SK-N-MC (cell line): ENCODE measurements at regions not wholly inside any gene's neighbourhood (a gene's known extent, or its start where the extent isn't known, plus 50 kb on each side); places are given as distances from the start of the nearest gene placed in this dataset.

Experiments
- DNase-seq: peaks from one replicate; pipeline ENCODE4 v3.0.0-alpha.2; 2011; ENCODE audit warnings: low read depth, low spot score
- H3K27ac ChIP-seq: fragments of 200-600 bp; sonication (generic); 2 replicates; pipeline ENCODE4 v1.5.1; 2016; ENCODE audit warnings: mixed run types
- H3K36me3 ChIP-seq: fragments of 200-600 bp; sonication (generic); 2 replicates; pipeline ENCODE4 v1.6.1; 2017; ENCODE audit warnings: antibody characterized with exemption, low read length, mixed read lengths; ENCODE audit not compliant: insufficient read depth
- H3K4me3 ChIP-seq: fragments of 200-600 bp; sonication (generic); 2 replicates; pipeline ENCODE4 v1.5.1; 2016
- H3K9ac ChIP-seq: fragments of 200-600 bp; sonication (generic); 2 replicates; pipeline ENCODE4 v1.8.0; 2017; ENCODE audit warnings: mixed run types, mixed read lengths; ENCODE audit not compliant: insufficient read length
- H3K9me3 ChIP-seq: fragments of 200-600 bp; sonication (generic); 2 replicates; pipeline ENCODE4 v1.6.1; 2017; ENCODE audit warnings: low read depth, mild to moderate bottlenecking, antibody characterized with exemption, low read length, moderate library complexity, mixed read lengths
- EZH2 ChIP-seq: fragments of 200-600 bp; sonication (generic); IDR thresholded peaks from one replicate; pipeline ENCODE4 v1.6.1; 2017; ENCODE audit warnings: antibody characterized with exemption
- FOXP2 ChIP-seq: optimal IDR thresholded peaks from 2 replicates; pipeline ENCODE3; 2011; ENCODE audit warnings: mild to moderate bottlenecking, moderate library complexity; ENCODE audit not compliant: insufficient read depth; ENCODE audit errors: extremely low read length, control extremely low read depth
- POLR2AphosphoS5 ChIP-seq: IDR thresholded peaks from 2 replicates; pipeline ENCODE4 v1.6.1; 2012; ENCODE audit warnings: mild to moderate bottlenecking, low read depth, low read length, borderline replicate concordance

DNA sequence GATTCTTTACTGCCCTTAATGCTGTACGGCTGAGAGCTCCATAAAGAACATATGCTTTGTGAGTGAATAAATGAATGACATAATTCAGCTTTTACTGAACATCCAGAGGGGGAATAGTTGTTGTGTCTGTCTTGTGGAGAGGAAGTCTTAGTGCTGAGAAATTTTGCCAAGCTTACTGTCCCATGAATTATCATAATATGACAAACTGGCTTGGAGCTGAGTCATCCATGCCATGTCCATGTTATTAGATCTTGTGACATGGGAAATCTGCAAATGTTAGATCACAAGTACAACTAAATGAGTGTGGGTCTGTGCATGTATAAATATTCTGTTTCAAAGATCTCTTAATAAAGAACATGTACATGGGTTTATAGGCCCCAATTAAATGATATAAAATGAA lies 350.4 kb downstream of the BMP4 start:
- H3K9ac ChIP-seq, result no peak overlapping the region
- H3K36me3 ChIP-seq, result no peaks in the 10 kb centered on the region
- H3K4me3 ChIP-seq, result no peak overlapping the region
- H3K9me3 ChIP-seq, result no peaks in the 10 kb centered on the region
- no peak for TF ChIP-seq EZH2
- H3K27ac ChIP-seq, result no peak overlapping the region
- DNase-seq, result no peak

DNA sequence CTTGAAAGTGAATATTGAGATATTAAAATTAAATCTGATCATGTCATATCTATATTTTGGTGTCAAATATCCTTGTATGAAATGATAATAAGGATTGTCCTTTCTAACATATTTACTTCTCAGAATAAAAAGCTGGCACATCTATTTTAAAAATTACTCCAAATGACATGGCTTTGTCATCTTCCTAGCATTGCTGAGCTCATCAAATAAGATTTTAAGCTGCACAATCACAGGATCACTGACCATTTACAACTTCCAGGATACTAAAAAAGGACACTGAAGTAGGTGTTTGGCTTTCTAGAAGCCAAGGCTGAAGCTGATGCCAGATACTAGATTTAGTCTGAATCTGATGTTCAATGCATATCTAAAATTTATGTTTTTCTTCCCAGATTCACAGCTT lies 351.1 kb downstream of the BMP4 start:
- H3K36me3 ChIP-seq, result no peaks in the 10 kb centered on the region
- H3K9me3 ChIP-seq, result no peaks in the 10 kb centered on the region
- H3K4me3 ChIP-seq, result no peak overlapping the region
- DNase-seq, result no peak
- no peak overlapping the region for H3K27ac ChIP-seq
- TF ChIP-seq EZH2 (no peak), POLR2AphosphoS5 (no peak), FOXP2 (no peak)
- H3K9ac ChIP-seq, result no peak overlapping the region

GRCh38 chr14:53603994-53604393 lies 352.6 kb downstream of the BMP4 start:
- Histone ChIP-seq H3K36me3 (no peaks in the 10 kb centered on the region), H3K4me3 (no peak overlapping the region), H3K9me3 (no peaks in the 10 kb centered on the region), H3K27ac (no peak overlapping the region), H3K9ac (no peak overlapping the region)
- TF ChIP-seq POLR2AphosphoS5 (no peak), EZH2 (no peak), FOXP2 (no peak)
- DNase-seq, result no peak

DNA sequence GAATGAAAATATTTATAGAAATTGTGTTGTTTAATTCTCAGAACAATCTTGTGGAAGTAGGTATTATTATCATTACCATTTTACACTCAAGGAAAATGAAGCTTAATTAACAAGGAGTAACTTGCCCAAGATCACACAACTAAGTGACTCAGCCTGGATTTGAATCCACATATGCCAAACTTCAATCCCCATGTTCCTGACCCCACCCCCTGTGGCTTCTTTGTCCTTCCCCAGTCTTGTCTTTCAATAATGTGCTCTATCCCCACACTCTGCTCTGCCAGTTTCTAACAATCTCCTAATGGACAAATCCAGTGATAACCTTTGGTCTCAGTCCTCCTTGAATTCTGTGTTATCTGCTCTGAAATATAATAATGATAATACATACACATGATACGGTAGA lies 355.2 kb downstream of the BMP4 start:
- Histone ChIP-seq H3K36me3 (no peaks in the 10 kb centered on the region), H3K9me3 (no peaks in the 10 kb centered on the region), H3K27ac (no peak overlapping the region), H3K9ac (no peak overlapping the region), H3K4me3 (no peak overlapping the region)
- no peak for DNase-seq
- TF ChIP-seq POLR2AphosphoS5, result no peak
- TF ChIP-seq FOXP2, result no peak
- TF ChIP-seq EZH2, result no peak

GRCh38 chr14:53599221-53599945 lies 357.2 kb downstream of the BMP4 start:
- Histone ChIP-seq H3K36me3 (no peaks in the 10 kb centered on the region), H3K9me3 (no peaks in the 10 kb centered on the region), H3K9ac (no peak overlapping the region), H3K4me3 (no peak overlapping the region), H3K27ac (no peak overlapping the region)
- TF ChIP-seq FOXP2, result no peak
- no peak for TF ChIP-seq EZH2
- no peak for TF ChIP-seq POLR2AphosphoS5
- DNase-seq, result no peak

- no peaks in the 10 kb centered on the region for H3K36me3 ChIP-seq
- TF ChIP-seq FOXP2 (no peak), EZH2 (no peak), POLR2AphosphoS5 (no peak)
- DNase-seq, result no peak
- no peak overlapping the region for H3K27ac ChIP-seq
- H3K4me3 ChIP-seq, result no peak overlapping the region
- no peaks in the 10 kb centered on the region for H3K9me3 ChIP-seq
- H3K9ac ChIP-seq, result no peak overlapping the region
Measured at GRCh38 chr14:53596853-53597525, 359.6 kb downstream of the BMP4 start.

- no peak for TF ChIP-seq FOXP2
- TF ChIP-seq EZH2, result no peak
- TF ChIP-seq POLR2AphosphoS5, result no peak
- H3K27ac ChIP-seq, result no peak overlapping the region
- DNase-seq, result no peak
- no peak overlapping the region for H3K9ac ChIP-seq
- H3K36me3 ChIP-seq, result no peaks in the 10 kb centered on the region
- no peak overlapping the region for H3K4me3 ChIP-seq
- H3K9me3 ChIP-seq, result no peaks in the 10 kb centered on the region
Measured at GRCh38 chr14:53591816-53592215, 364.8 kb downstream of the BMP4 start.

DNA sequence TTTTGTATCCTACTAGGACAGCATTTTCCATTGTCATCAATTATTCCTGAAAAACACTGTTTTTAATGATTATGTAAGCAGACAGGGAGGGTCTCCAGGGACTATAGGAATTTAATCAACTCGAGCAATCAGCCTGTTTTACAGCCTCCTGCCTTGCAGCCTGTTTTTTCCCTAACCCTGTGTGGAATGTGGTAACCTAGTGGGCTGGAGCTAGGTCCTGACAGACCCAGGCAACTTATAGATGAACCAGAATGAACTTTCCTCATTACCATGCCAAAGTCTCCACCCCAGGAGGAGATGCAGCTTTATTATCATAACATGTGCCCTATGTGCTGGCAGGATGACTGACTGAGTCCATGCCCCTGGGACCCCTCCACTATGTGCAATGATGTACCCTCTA lies 375.1 kb downstream of the BMP4 start:
- H3K36me3 ChIP-seq, result no peaks in the 10 kb centered on the region
- peak; percentile 37 for DNase-seq
- no peak overlapping the region for H3K9ac ChIP-seq
- no peak overlapping the region for H3K27ac ChIP-seq
- H3K9me3 ChIP-seq, result no peaks in the 10 kb centered on the region
- H3K4me3 ChIP-seq, result peak overlapping the region; percentile 44; the same call in 1 of the 2 replicates
- TF ChIP-seq EZH2, result no peak
- no peak for TF ChIP-seq POLR2AphosphoS5
- no peak for TF ChIP-seq FOXP2
